Testis (tissue), 2 donors: ENCODE measurements at regions not wholly inside any gene's neighbourhood (a gene's known extent, or its start where the extent isn't known, plus 50 kb on each side); places are given as distances from the start of the nearest gene placed in this dataset.
A peak's percentile ranks its signal among the peaks of the same experiment; 100 is the strongest.
"Not testable (repeated sequence)": the region's sequence is repeated elsewhere in the genome, so short reads cannot be mapped to it uniquely, and the experiment has no call there.

ENCODE experiments used
- DNase-seq: peaks from one replicate; pipeline ENCODE4 v3.0.0-alpha.2; 2019
- H3K27ac ChIP-seq, 2 donors: fragments of 200-600 bp; sonication (generic); one replicate each; pipeline ENCODE4 v1.5.1; 2019
- H3K27me3 ChIP-seq: fragments of 200-600 bp; sonication (generic); one replicate; pipeline ENCODE4 v1.5.1; 2019
- H3K36me3 ChIP-seq: fragments of 200-600 bp; sonication (generic); one replicate; pipeline ENCODE4 v1.5.1; 2017; ENCODE audit warnings: low read depth; ENCODE audit errors: missing control alignments
- H3K4me1 ChIP-seq: fragments of 200-600 bp; sonication (generic); one replicate; pipeline ENCODE4 v1.5.1; 2019
- H3K4me3 ChIP-seq, 2 donors: fragments of 200-600 bp; sonication (generic); one replicate each; pipeline ENCODE4 v1.5.1; 2017 to 2019
- H3K9me3 ChIP-seq: fragments of 200-600 bp; sonication (generic); one replicate; pipeline ENCODE4 v1.5.1; 2017
- CTCF ChIP-seq, 3 experiments: fragments of 450-650 bp in 2 of 3; fragments of 200-600 bp in 1 of 3; sonication (generic) in 1 of 3; IDR thresholded peaks; one replicate each; pipeline ENCODE4 v1.5.1; 2016 to 2019; ENCODE audit warnings: antibody characterized with exemption in 3 of 3, mild to moderate bottlenecking in 2 of 3, moderate library complexity in 1 of 3
- POLR2A ChIP-seq: fragments of 450-650 bp; IDR thresholded peaks from one replicate; pipeline ENCODE4 v1.6.1; 2017; ENCODE audit warnings: antibody characterized with exemption, mild to moderate bottlenecking, moderate library complexity
- WGBS, 2 donors: methylation state at CpG; one replicate each; pipeline ENCODE4 v1.1.5; 2018; 5-methylcytosine and 5-hydroxymethylcytosine counted together
- intact Hi-C: fragments of 100-400 bp; cut with DNase I; formaldehyde crosslinking; loops from one replicate; pipeline ENCODE4 v1.15.1; 2023; ENCODE audit warnings: low total_unique reads

GRCh38 chr3:175940881-175941280, 1081.7 kb downstream of the NAALADL2 start:
- H3K9me3 ChIP-seq: no peaks in the 10 kb centered on the region
- no peaks in the 10 kb centered on the region for H3K4me1 ChIP-seq
- intact Hi-C loops: no loop called here
- H3K27me3 ChIP-seq: no peaks in the 10 kb centered on the region
- WGBS, 2 donors: 62 to 69% methylated on average over 6 of the region's 6 CpGs
- TF ChIP-seq CTCF (IDR thresholded peaks at IDR 0.05) (peak in 1 of 3 experiments; percentile 7), POLR2A (no peak)
- DNase-seq: peak; percentile 31
- H3K27ac ChIP-seq: no peak overlapping the region
- no peak overlapping the region for H3K4me3 ChIP-seq
- H3K36me3 ChIP-seq: no peaks in the 10 kb centered on the region

GRCh38 chr3:175940243-175940642, 1081.1 kb downstream of the NAALADL2 start:
- DNase-seq: no peak
- Histone ChIP-seq H3K4me1 (no peaks in the 10 kb centered on the region), H3K27me3 (no peaks in the 10 kb centered on the region), H3K36me3 (no peaks in the 10 kb centered on the region), H3K4me3 (no peak overlapping the region), H3K27ac (no peak overlapping the region), H3K9me3 (no peaks in the 10 kb centered on the region)
- no peak for TF ChIP-seq POLR2A
- no peak for TF ChIP-seq CTCF (IDR thresholded peaks at IDR 0.05)
- WGBS, 2 donors: 76 to 82% methylated on average over 5 of the region's 5 CpGs
- intact Hi-C loops: no loop called here

- intact Hi-C loops, H3K9me3 ChIP-seq, H3K27ac ChIP-seq, DNase-seq, H3K36me3 ChIP-seq, H3K4me3 ChIP-seq, H3K4me1 ChIP-seq, H3K27me3 ChIP-seq: not testable (repeated sequence)
- 97% methylated on average over 14 of the region's 22 CpGs; no CpG with 5 or more reads in 1 of the 2 donors for WGBS, 2 donors
Observed at GRCh38 chr3:175937367-175937766, 1078.2 kb downstream of the NAALADL2 start.

- H3K4me1 ChIP-seq: no peaks in the 10 kb centered on the region
- no peaks in the 10 kb centered on the region for H3K36me3 ChIP-seq
- no peak for DNase-seq
- no peak for TF ChIP-seq CTCF (IDR thresholded peaks at IDR 0.05)
- no peak for TF ChIP-seq POLR2A
- intact Hi-C loops: no loop called here
- H3K4me3 ChIP-seq: no peak overlapping the region
- no peaks in the 10 kb centered on the region for H3K9me3 ChIP-seq
- no peak overlapping the region for H3K27ac ChIP-seq
- H3K27me3 ChIP-seq: no peaks in the 10 kb centered on the region
Observed at GRCh38 chr3:175932586-175932985, 1073.5 kb downstream of the NAALADL2 start.

- no peaks in the 10 kb centered on the region for H3K9me3 ChIP-seq
- no peak overlapping the region for H3K4me3 ChIP-seq
- intact Hi-C loops: no loop called here
- no peak for DNase-seq
- H3K36me3 ChIP-seq: no peaks in the 10 kb centered on the region
- no peaks in the 10 kb centered on the region for H3K27me3 ChIP-seq
- H3K27ac ChIP-seq: no peak overlapping the region
- TF ChIP-seq POLR2A: no peak
- TF ChIP-seq CTCF (IDR thresholded peaks at IDR 0.05): no peak
- no peaks in the 10 kb centered on the region for H3K4me1 ChIP-seq
Observed at GRCh38 chr3:175919133-175919532, 1060.0 kb downstream of the NAALADL2 start.
